Spleen (tissue), 7 donors: ENCODE measurements at regions not wholly inside any gene's neighbourhood (a gene's known extent, or its start where the extent isn't known, plus 50 kb on each side); places are given as distances from the start of the nearest gene placed in this dataset.

Source experiments
- POLR2A ChIP-seq, 3 donors: fragments of 450-650 bp; IDR thresholded peaks; one replicate each; pipeline ENCODE4 v1.5.1; 2017; ENCODE audit warnings: antibody characterized with exemption in 3 of 3, mild to moderate bottlenecking in 1 of 3
- POLR2AphosphoS5 ChIP-seq, 3 donors: sonication (generic); formaldehyde crosslinking; IDR thresholded peaks; one replicate each; pipeline ENCODE4 v1.5.1; 2017; ENCODE audit warnings: antibody characterized with exemption in 3 of 3
- TF ChIP-seq, protein P1 (sequence below), 11 experiments: fragments of 200-600 bp in 7 of 11; fragments of 450-650 bp in 4 of 11; sonication (generic) in 4 of 11; IDR thresholded peaks in 8 of 11; conservative IDR thresholded peaks in 3 of 11; 1 replicate in 7 of 11; 2 replicates in 4 of 11; pipeline versions ENCODE4 v1.4.0 to v1.8.0; 2016 to 2021; ENCODE audit warnings: antibody characterized with exemption in 11 of 11, inconsistent platforms in 4 of 11, mild to moderate bottlenecking in 1 of 11
- donor health status: DM: no; HTN: no; CAD: no; lungs with moderate emphysema.
- donor health status: DM: no; HTN: no; CAD: no.
- donor health status: DM: no; HTN: no; CAD: no.

DNA sequence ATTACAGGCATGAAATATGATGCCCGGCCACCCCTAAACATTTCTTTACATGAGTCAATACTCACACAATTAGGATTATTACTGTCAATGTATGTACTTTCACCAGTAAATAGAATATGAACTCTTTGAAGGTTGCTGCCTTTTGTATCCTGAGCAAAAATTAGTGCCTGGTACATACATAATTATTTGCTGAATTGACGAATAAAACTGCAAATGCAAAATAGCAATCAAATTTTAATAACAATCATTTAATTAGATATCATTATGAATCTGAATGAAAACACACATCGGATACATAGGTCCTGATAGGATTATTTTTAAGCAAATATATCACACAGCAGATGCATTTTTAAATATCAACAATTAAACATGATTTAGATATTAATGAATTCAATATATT is 253.1 kb upstream of the HSFY2 start:
- TF ChIP-seq, protein P1, sequence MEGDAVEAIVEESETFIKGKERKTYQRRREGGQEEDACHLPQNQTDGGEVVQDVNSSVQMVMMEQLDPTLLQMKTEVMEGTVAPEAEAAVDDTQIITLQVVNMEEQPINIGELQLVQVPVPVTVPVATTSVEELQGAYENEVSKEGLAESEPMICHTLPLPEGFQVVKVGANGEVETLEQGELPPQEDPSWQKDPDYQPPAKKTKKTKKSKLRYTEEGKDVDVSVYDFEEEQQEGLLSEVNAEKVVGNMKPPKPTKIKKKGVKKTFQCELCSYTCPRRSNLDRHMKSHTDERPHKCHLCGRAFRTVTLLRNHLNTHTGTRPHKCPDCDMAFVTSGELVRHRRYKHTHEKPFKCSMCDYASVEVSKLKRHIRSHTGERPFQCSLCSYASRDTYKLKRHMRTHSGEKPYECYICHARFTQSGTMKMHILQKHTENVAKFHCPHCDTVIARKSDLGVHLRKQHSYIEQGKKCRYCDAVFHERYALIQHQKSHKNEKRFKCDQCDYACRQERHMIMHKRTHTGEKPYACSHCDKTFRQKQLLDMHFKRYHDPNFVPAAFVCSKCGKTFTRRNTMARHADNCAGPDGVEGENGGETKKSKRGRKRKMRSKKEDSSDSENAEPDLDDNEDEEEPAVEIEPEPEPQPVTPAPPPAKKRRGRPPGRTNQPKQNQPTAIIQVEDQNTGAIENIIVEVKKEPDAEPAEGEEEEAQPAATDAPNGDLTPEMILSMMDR (IDR thresholded peaks at IDR 0.05 in 8 of 11, conservative IDR thresholded peaks at IDR 0.05 in 3 of 11) = no peak
- TF ChIP-seq POLR2A (IDR thresholded peaks at IDR 0.05) = no peak
- TF ChIP-seq POLR2AphosphoS5 (IDR thresholded peaks at IDR 0.05) = no peak
